H1 (cell line): ENCODE measurements at regions not wholly inside any gene's neighbourhood (a gene's known extent, or its start where the extent isn't known, plus 50 kb on each side); places are given as distances from the start of the nearest gene placed in this dataset.

Source experiments
- CTCF ChIA-PET: fragments of 300-600 bp; sonication (Branson Sonifier 250); formaldehyde crosslinking; loops from one replicate; lab custom pipeline; 2021; ENCODE audit not compliant: partially characterized antibody; lab: Charles Lee
- POLR2A ChIA-PET: fragments of 300-600 bp; sonication (Branson Sonifier 250); formaldehyde crosslinking; loops from one replicate; lab custom pipeline; 2021; ENCODE audit warnings: inconsistent platforms; ENCODE audit not compliant: partially characterized antibody; lab: Charles Lee
- DNase-seq, 2 experiments: peaks; one replicate each; pipeline versions ENCODE4 v3.0.0 to v3.0.0-alpha.2; 2010 to 2022; ENCODE audit warnings: low spot score in 2 of 2, low read depth in 1 of 2, mixed read lengths in 1 of 2
- FAIRE-seq: peaks from 2 replicates; lab custom pipeline; 2011; peaks lifted over from hg19 to GRCh38; lab: Jason Lieb, UNC
- H2AFZ ChIP-seq: 2 replicates; pipeline ENCODE4 v1.8.1; 2012; ENCODE audit warnings: low read length, inconsistent platforms
- H2AK5ac ChIP-seq: 2 replicates; pipeline ENCODE4 v1.6.1; 2013; ENCODE audit warnings: low read depth, low read length
- H2BK120ac ChIP-seq: replicated peaks from 2 replicates; pipeline ENCODE3; 2013; ENCODE audit warnings: low read depth, low read length, inconsistent platforms
- H2BK12ac ChIP-seq: 2 replicates; pipeline ENCODE4 v1.6.1; 2013; ENCODE audit warnings: low read depth, low read length
- H2BK15ac ChIP-seq: 2 replicates; pipeline ENCODE4 v1.6.1; 2013; ENCODE audit warnings: low read length
- H2BK20ac ChIP-seq: 2 replicates; pipeline ENCODE4 v1.6.1; 2013; ENCODE audit warnings: low read length
- H2BK5ac ChIP-seq: 2 replicates; pipeline ENCODE4 v1.6.1; 2013; ENCODE audit warnings: low read depth, low read length
- H3K14ac ChIP-seq: 2 replicates; pipeline ENCODE4 v1.6.1; 2013; ENCODE audit warnings: inconsistent platforms; ENCODE audit not compliant: insufficient read length
- H3K18ac ChIP-seq: 2 replicates; pipeline ENCODE4 v1.6.1; 2013; ENCODE audit warnings: low read length; ENCODE audit errors: extremely low read depth
- H3K23ac ChIP-seq: 2 replicates; pipeline ENCODE4 v1.6.1; 2013; ENCODE audit warnings: inconsistent platforms; ENCODE audit not compliant: insufficient read length
- H3K23me2 ChIP-seq: 2 replicates; pipeline ENCODE4 v1.6.1; 2013; ENCODE audit warnings: low read depth, low read length
- H3K27ac ChIP-seq: 2 replicates; pipeline ENCODE4 v1.6.1; 2011; ENCODE audit warnings: low read depth, low read length, inconsistent platforms
- H3K27me3 ChIP-seq, 4 experiments: replicated peaks in 1 of 4; 1 replicate in 1 of 4; 2 replicates in 3 of 4; pipeline versions ENCODE4 v1.6.1 to v1.8.1; 2011 to 2013; ENCODE audit warnings: low read length in 3 of 4, mild to moderate bottlenecking in 3 of 4, inconsistent platforms in 2 of 4, mixed read lengths in 2 of 4, moderate library complexity in 1 of 4; ENCODE audit not compliant: control insufficient read depth in 3 of 4, insufficient read depth in 3 of 4; ENCODE audit errors: extremely low read depth in 1 of 4
- H3K36me3 ChIP-seq, 4 experiments: 2 replicates each; pipeline versions ENCODE4 v1.6.1 to v1.8.1; 2011 to 2013; ENCODE audit warnings: mild to moderate bottlenecking in 4 of 4, low read length in 3 of 4, moderate library complexity in 2 of 4, control low read depth in 1 of 4, inconsistent platforms in 1 of 4; ENCODE audit not compliant: insufficient read depth in 4 of 4, control insufficient read depth in 2 of 4
- H3K4ac ChIP-seq: replicated peaks from 2 replicates; pipeline ENCODE3; 2013; ENCODE audit warnings: low read length, low read depth, mixed read lengths, inconsistent platforms; ENCODE audit not compliant: insufficient read length
- H3K4me1 ChIP-seq, 4 experiments: replicated peaks in 1 of 4; 1 replicate in 1 of 4; 2 replicates in 3 of 4; pipeline versions ENCODE4 v1.6.1 to v1.8.1; 2011 to 2013; ENCODE audit warnings: low read length in 3 of 4, inconsistent platforms in 2 of 4, mixed read lengths in 1 of 4; ENCODE audit not compliant: insufficient read depth in 4 of 4, control insufficient read depth in 3 of 4
- H3K4me2 ChIP-seq, 2 experiments: 2 replicates each; pipeline versions ENCODE4 v1.6.1 to v1.8.1; 2011 to 2013; ENCODE audit warnings: low read depth in 2 of 2, low read length in 2 of 2, control low read depth in 1 of 2, inconsistent platforms in 1 of 2, mild to moderate bottlenecking in 1 of 2; ENCODE audit not compliant: insufficient read depth in 1 of 2
- H3K4me3 ChIP-seq, 4 experiments: fragments of 200-600, 300-600 bp in 1 of 4; sonication (generic), shearing (Covaris generic), sonication (Bioruptor Twin) in 1 of 4; 2 replicates each; pipeline versions ENCODE4 v1.5.1 to v1.8.1; 2011 to 2016; ENCODE audit warnings: low read length in 4 of 4, low read depth in 3 of 4, control low read depth in 2 of 4, inconsistent platforms in 2 of 4, mild to moderate bottlenecking in 2 of 4, mixed read lengths in 1 of 4, moderate library complexity in 1 of 4; ENCODE audit not compliant: insufficient read depth in 2 of 4; ENCODE audit errors: extremely low read depth in 1 of 4
- H3K56ac ChIP-seq: replicated peaks from 2 replicates; pipeline ENCODE3; 2013; ENCODE audit warnings: low read depth, mild to moderate bottlenecking, mixed read lengths, low read length, inconsistent platforms; ENCODE audit not compliant: insufficient read length
- H3K79me1 ChIP-seq: 2 replicates; pipeline ENCODE4 v1.6.1; 2013; ENCODE audit warnings: low read depth, low read length, control low read depth
- H3K79me2 ChIP-seq, 2 experiments: 2 replicates each; pipeline versions ENCODE4 v1.6.1 to v1.8.1; 2012 to 2013; ENCODE audit warnings: low read length in 2 of 2, mild to moderate bottlenecking in 2 of 2, inconsistent platforms in 1 of 2; ENCODE audit not compliant: insufficient read depth in 2 of 2, control insufficient read depth in 1 of 2
- H3K9ac ChIP-seq, 4 experiments: replicated peaks in 1 of 4; 1 replicate in 1 of 4; 2 replicates in 3 of 4; pipeline versions ENCODE4 v1.6.1 to v1.8.1; 2011 to 2013; ENCODE audit warnings: low read depth in 3 of 4, low read length in 3 of 4, control low read depth in 2 of 4, mild to moderate bottlenecking in 2 of 4, moderate library complexity in 2 of 4, inconsistent platforms in 1 of 4; ENCODE audit errors: extremely low read depth in 1 of 4
- H3K9me3 ChIP-seq, 2 experiments: 2 replicates each; pipeline versions ENCODE4 v1.6.1 to v1.8.1; 2012 to 2013; ENCODE audit warnings: mild to moderate bottlenecking in 2 of 2, moderate library complexity in 2 of 2, control low read depth in 1 of 2, inconsistent platforms in 1 of 2, low read depth in 1 of 2, low read length in 1 of 2, mixed read lengths in 1 of 2; ENCODE audit not compliant: insufficient read depth in 2 of 2
- H4K20me1 ChIP-seq, 2 experiments: replicated peaks in 1 of 2; 2 replicates each; pipeline versions ENCODE3 to v1.8.1; 2011 to 2013; ENCODE audit warnings: inconsistent platforms in 2 of 2, low read length in 2 of 2, mild to moderate bottlenecking in 1 of 2; ENCODE audit not compliant: insufficient read depth in 2 of 2, control insufficient read depth in 1 of 2
- H4K5ac ChIP-seq: 2 replicates; pipeline ENCODE4 v1.6.1; 2013; ENCODE audit warnings: low read length, low read depth, mixed read lengths, inconsistent platforms; ENCODE audit not compliant: insufficient read length
- H4K8ac ChIP-seq: 2 replicates; pipeline ENCODE4 v1.8.0; 2013; ENCODE audit warnings: mild to moderate bottlenecking, moderate library complexity, low read length, inconsistent platforms; ENCODE audit not compliant: insufficient read depth; ENCODE audit errors: extremely low read depth
- H4K91ac ChIP-seq: replicated peaks from 2 replicates; pipeline ENCODE3; 2013; ENCODE audit warnings: low read length, mixed read lengths, inconsistent platforms; ENCODE audit not compliant: insufficient read length
- ATF2 ChIP-seq: IDR thresholded peaks from 2 replicates; pipeline ENCODE4 v1.6.1; 2012; ENCODE audit warnings: low read length, inconsistent platforms
- BACH1 ChIP-seq: IDR thresholded peaks from 2 replicates; pipeline ENCODE4 v1.6.1; 2012; ENCODE audit warnings: low read length, improper control_type of control experiment
- E2F6 ChIP-seq: IDR thresholded peaks from 2 replicates; pipeline ENCODE4 v1.6.1; 2012; ENCODE audit warnings: inconsistent platforms
- HDAC6 ChIP-seq: IDR thresholded peaks from one replicate; pipeline ENCODE4 v1.7.1; 2012; ENCODE audit warnings: low read depth, mild to moderate bottlenecking, inconsistent platforms, low read length, moderate library complexity
- POLR2A ChIP-seq, 2 experiments: IDR thresholded peaks; 1 replicate in 1 of 2; 2 replicates in 1 of 2; pipeline ENCODE4 v1.6.1; 2011; ENCODE audit warnings: low read depth in 2 of 2, low read length in 2 of 2, mild to moderate bottlenecking in 2 of 2; ENCODE audit errors: control extremely low read depth in 1 of 2
- RBBP5 ChIP-seq: IDR thresholded peaks from 2 replicates; pipeline ENCODE4 v1.7.1; 2012; ENCODE audit warnings: low read depth, mild to moderate bottlenecking, inconsistent platforms, low read length, moderate library complexity, borderline replicate concordance
- SAP30 ChIP-seq: fragments of 300-600 bp; sonication (generic); IDR thresholded peaks from 2 replicates; pipeline ENCODE4 v1.7.1; 2012; ENCODE audit warnings: low read length, moderate library complexity, mild to moderate bottlenecking, inconsistent platforms; ENCODE audit not compliant: insufficient read depth, insufficient replicate concordance
- SRF ChIP-seq: IDR thresholded peaks from 2 replicates; pipeline ENCODE4 v1.6.1; 2011; ENCODE audit warnings: mild to moderate bottlenecking, low read depth, low read length, moderate library complexity
- TCF12 ChIP-seq: IDR thresholded peaks from 2 replicates; pipeline ENCODE4 v1.6.1; 2011; ENCODE audit warnings: low read depth, mild to moderate bottlenecking, low read length
- WGBS, 2 experiments: shearing (Covaris generic) in 1 of 2; methylation state at CpG; one replicate each; pipeline versions ENCODE4 v1.1.6 to v1.1.7; 2013 to 2015; ENCODE audit warnings: low lambda C conversion rate in 2 of 2, mixed read lengths in 2 of 2, inconsistent platforms in 1 of 2, low coverage in 1 of 2, missing lambda C conversion rate in 1 of 2; ENCODE audit not compliant: insufficient replicate concordance in 2 of 2, insufficient coverage in 1 of 2, insufficient read length in 1 of 2; ENCODE audit errors: extremely low coverage in 1 of 2, missing lambda C conversion rate in 1 of 2; 5-methylcytosine and 5-hydroxymethylcytosine counted together

GRCh38 chr2:147170932-147171331 is 673.9 kb upstream of the ACVR2A start:
- H3K36me3 ChIP-seq, result no peaks in the 10 kb centered on the region
- FAIRE-seq (no peak), DNase-seq (no peak)
- H3K4me1 ChIP-seq, result peaks cover 0 to 7% (median 4%) of the 10 kb centered on the region in 4 experiments; a peak in 2 of 7 replicates
- 97% methylated on average over 1 of the region's 1 CpG; no CpG with 5 or more reads in 1 of the 2 experiments for WGBS, 2 experiments
- H3K4me2 ChIP-seq, result no peak overlapping the region
- no peaks in the 10 kb centered on the region for H3K9me3 ChIP-seq
- H2AK5ac ChIP-seq, result no peak overlapping the region
- no peaks in the 10 kb centered on the region for H3K27me3 ChIP-seq
- H2BK120ac ChIP-seq, result no peak overlapping the region
- H3K23ac ChIP-seq, result no peak overlapping the region
- no peak overlapping the region for H2BK5ac ChIP-seq
- CTCF ChIA-PET, result interaction anchor here (1.0 kb wide), 1 partner anchor 31 kb away, joined by 3 read pairs; no protein-coding TSS in a partner anchor
- H2BK20ac ChIP-seq, result no peak overlapping the region
- no peak overlapping the region for H3K27ac ChIP-seq
- no peaks in the 10 kb centered on the region for H4K20me1 ChIP-seq
- no peak overlapping the region for H4K5ac ChIP-seq
- no peak overlapping the region for H2AFZ ChIP-seq
- no peak overlapping the region for H3K14ac ChIP-seq
- no peak overlapping the region for H3K56ac ChIP-seq
- no peak overlapping the region for H3K9ac ChIP-seq
- H3K4me3 ChIP-seq, result no peak overlapping the region
- POLR2A ChIA-PET, result no interaction called here
- no peaks in the 10 kb centered on the region for H3K79me2 ChIP-seq
- no peak overlapping the region for H3K18ac ChIP-seq
- H3K4ac ChIP-seq, result no peak overlapping the region
- H4K8ac ChIP-seq, result no peak overlapping the region
- no peaks in the 10 kb centered on the region for H3K23me2 ChIP-seq
- TF ChIP-seq SAP30, result no peak
- no peak for TF ChIP-seq E2F6
- no peak for TF ChIP-seq POLR2A (IDR thresholded peaks at IDR 0.05; ENCODE audit: control extremely low read depth in 1 of 2, low read depth in 2 of 2, low read length in 2 of 2)
- no peak for TF ChIP-seq HDAC6
- no peak for TF ChIP-seq RBBP5
- TF ChIP-seq SRF, result no peak
- no peak for TF ChIP-seq ATF2
- no peak for TF ChIP-seq TCF12
- no peak for TF ChIP-seq BACH1
- TF ChIP-seq, all 59 proteins: peak for 0
- no peaks in the 10 kb centered on the region for H3K79me1 ChIP-seq
- no peak overlapping the region for H2BK12ac ChIP-seq
- H4K91ac ChIP-seq, result no peak overlapping the region
- no peak overlapping the region for H2BK15ac ChIP-seq
